RWPE1 (cell line): ENCODE measurements at regions not wholly inside any gene's neighbourhood (a gene's known extent, or its start where the extent isn't known, plus 50 kb on each side); places are given as distances from the start of the nearest gene placed in this dataset.

Experiments used
- CTCF ChIA-PET: fragments of 350-600 bp; sonication (Branson Sonifier 250); formaldehyde crosslinking; extraction: SDS; loops from one replicate; lab custom pipeline; 2021; lab: Yijun Ruan, JAX
- POLR2A ChIA-PET: fragments of 400-600 bp; formaldehyde crosslinking; extraction: SDS; loops from one replicate; lab custom pipeline; 2020; ENCODE audit warnings: antibody characterized with exemption; ENCODE audit not compliant: low non-redundant PET; lab: Yijun Ruan, JAX
- DNase-seq: peaks from one replicate; pipeline ENCODE4 v3.0.0; 2012; ENCODE audit warnings: low spot score
- H3K27ac ChIP-seq: fragments of 450-650 bp; 2 replicates; pipeline ENCODE4 v1.5.1; 2017
- TF ChIP-seq, protein P1 (sequence below): fragments of 450-650 bp; conservative IDR thresholded peaks from 2 replicates; pipeline ENCODE4 v1.5.1; 2017; ENCODE audit warnings: low read depth, mild to moderate bottlenecking

DNA sequence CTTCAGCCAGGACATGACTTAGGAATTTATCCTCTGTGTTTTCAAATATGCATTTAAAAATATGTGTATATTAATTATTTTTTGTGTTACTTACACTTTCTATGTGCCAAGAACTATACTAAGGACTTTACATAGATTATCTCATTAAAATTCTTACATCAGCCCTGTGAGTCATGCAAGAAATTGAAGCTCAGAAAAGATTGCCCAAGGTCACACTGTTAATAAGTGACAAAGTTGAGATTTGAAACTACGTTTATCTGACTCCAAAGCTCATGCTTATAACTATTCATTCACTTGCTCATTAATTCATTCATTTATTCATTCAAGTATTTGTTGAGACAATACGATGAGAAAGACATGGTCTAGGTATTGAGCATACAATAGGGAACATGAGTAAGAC, 62.9 kb upstream of the CHRDL1 start:
- TF ChIP-seq, protein P1, sequence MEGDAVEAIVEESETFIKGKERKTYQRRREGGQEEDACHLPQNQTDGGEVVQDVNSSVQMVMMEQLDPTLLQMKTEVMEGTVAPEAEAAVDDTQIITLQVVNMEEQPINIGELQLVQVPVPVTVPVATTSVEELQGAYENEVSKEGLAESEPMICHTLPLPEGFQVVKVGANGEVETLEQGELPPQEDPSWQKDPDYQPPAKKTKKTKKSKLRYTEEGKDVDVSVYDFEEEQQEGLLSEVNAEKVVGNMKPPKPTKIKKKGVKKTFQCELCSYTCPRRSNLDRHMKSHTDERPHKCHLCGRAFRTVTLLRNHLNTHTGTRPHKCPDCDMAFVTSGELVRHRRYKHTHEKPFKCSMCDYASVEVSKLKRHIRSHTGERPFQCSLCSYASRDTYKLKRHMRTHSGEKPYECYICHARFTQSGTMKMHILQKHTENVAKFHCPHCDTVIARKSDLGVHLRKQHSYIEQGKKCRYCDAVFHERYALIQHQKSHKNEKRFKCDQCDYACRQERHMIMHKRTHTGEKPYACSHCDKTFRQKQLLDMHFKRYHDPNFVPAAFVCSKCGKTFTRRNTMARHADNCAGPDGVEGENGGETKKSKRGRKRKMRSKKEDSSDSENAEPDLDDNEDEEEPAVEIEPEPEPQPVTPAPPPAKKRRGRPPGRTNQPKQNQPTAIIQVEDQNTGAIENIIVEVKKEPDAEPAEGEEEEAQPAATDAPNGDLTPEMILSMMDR = no peak
- DNase-seq = no peak
- ChIA-PET POLR2A (no interaction called here), CTCF (interaction anchor here (0.6 kb wide), 1 partner anchor 243 kb away, joined by 3 read pairs; no protein-coding TSS in a partner anchor)
- H3K27ac ChIP-seq = no peak overlapping the region

DNA sequence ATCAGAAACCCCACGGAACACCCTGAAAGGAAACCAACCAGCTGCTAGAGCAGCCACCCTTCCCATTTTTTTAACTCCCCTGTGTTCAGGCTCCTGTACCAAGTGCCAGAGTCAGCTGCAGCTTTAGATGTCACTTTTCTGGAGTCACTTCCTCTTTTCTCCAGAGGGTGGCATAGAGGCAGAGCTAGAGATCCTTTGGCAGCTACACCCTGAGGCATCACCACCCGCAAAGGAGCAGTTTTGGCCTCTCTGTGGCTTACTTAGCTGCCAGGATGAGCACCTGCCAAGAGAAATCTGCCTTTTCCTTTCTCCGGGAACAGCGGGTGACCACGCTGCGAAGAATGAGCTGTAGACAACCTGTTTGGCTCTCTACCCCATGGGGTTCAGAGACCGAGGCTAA, 58.0 kb upstream of the CHRDL1 start:
- ChIA-PET CTCF (interaction anchor here (0.6 kb wide), 1 partner anchor 557 kb away, joined by 3 read pairs; no protein-coding TSS in a partner anchor), POLR2A (no interaction called here)
- peak; percentile 14 for DNase-seq

DNA sequence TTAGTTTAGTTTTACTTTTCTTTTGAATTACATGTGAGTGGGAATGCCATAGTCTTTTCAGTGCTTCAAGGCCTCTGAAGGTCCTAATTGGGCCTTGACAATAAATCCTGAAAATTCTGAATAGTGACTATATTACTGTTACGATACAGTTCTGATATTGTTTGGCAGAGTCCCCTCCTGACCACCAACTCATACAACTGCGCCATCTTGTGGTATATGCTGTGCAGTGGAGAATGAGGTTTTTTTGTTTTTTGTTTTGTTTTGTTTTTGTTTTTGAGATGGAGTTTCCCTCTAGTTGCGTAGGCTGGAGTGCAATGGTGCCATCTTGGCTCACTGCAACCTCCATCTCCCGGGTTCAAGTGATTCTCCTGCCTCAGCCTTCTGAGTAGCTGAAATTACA, 56.6 kb upstream of the CHRDL1 start:
- POLR2A ChIA-PET = no interaction called here
- CTCF ChIA-PET = interaction anchor here (0.6 kb wide), 1 partner anchor 359 kb away, joined by 4 read pairs; no protein-coding TSS in a partner anchor
- TF ChIP-seq, protein P1 = peak; percentile 29
- peak; percentile 11 for DNase-seq
- no peak overlapping the region for H3K27ac ChIP-seq

More for the DNA sequence above, 58.0 kb upstream of the CHRDL1 start:
- no peak overlapping the region for H3K27ac ChIP-seq
- TF ChIP-seq, protein P1 = peak; percentile 24; the same call in 1 of the 2 replicates

DNA sequence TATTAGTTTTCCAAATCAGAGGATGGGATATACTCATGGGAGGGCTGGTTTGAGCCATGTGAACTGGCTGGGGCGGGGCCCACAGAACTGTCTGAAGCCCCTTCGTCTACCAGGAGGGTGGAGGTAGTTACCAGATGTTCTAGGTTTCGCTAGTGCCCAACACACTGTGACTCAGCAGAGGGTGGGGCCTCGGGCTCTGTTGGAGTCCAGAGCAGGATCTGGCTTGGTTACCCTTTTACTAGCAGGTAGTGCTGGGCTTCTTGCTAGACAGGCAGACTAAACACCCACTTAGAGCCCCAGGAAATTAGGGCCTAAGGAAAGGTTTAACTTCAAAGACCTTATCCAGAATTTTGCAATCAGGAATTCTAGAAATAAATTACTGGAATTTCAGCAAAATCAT, 56.2 kb upstream of the CHRDL1 start:
- ChIA-PET CTCF (no interaction called here), POLR2A (no interaction called here)
- peak; percentile 14 for DNase-seq
- no peak overlapping the region for H3K27ac ChIP-seq
- TF ChIP-seq, protein P1 = no peak

DNA sequence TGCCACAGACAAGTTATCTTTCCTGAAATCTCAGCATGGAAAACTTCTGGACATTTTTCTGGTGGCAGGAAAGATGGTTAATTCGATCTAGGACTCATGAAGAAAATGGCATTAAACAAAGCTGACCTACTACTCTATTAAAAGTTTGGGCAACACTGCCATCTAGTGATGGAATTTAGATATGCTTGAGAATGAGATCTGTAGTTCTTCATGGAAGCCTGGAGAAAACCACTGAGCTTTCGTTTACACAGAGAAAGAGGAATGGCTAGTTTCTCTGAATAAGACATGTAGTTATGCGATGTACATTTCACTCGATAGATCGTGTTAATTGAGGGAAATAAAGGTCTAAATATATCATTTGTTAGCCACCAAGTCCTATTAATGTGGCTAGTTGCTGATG, 51.7 kb upstream of the CHRDL1 start:
- DNase-seq = peak; percentile 29
- POLR2A ChIA-PET = interaction anchor here (0.5 kb wide), 1 partner anchor 400 kb away, joined by 3 read pairs; no protein-coding TSS in a partner anchor
- CTCF ChIA-PET = interaction anchor here (0.7 to 1.1 kb wide), 5 partner anchors 9 to 407 kb away, joined by 3 to 5 read pairs (median 4); no protein-coding TSS in a partner anchor
- no peak overlapping the region for H3K27ac ChIP-seq
- TF ChIP-seq, protein P1 = peak; percentile 42

DNA sequence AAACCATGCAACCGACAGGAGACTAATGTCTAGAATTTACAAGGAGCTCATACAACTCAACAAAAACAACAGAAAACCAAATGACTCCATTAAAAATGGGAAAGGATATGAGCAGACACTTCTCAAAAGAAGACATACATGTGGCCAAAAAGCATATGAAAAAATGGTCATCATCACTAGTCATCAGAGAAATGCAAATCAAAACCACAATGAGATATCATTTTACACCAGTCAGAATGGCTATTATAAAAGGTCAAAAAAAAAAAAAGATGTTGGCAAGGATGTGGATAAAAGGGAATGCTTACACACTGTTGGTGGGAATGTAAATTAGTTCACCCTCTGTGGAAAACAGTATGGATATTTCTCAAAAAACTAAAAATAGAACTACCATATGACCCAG, 50.5 kb upstream of the CHRDL1 start:
- TF ChIP-seq, protein P1 = no peak
- CTCF ChIA-PET = no interaction called here
- POLR2A ChIA-PET = no interaction called here
- DNase-seq = no peak
- no peak overlapping the region for H3K27ac ChIP-seq
